OCI-LY1 (cell line): ENCODE measurements at regions not wholly inside any gene's neighbourhood (a gene's known extent, or its start where the extent isn't known, plus 50 kb on each side); places are given as distances from the start of the nearest gene placed in this dataset.

ENCODE experiments used
- H2AFZ ChIP-seq: fragments of 200-600 bp; sonication (generic), shearing (Covaris generic); 2 replicates; pipeline ENCODE4 v1.6.0; 2014; ENCODE audit warnings: antibody characterized with exemption, mild to moderate bottlenecking, low read length
- H3F3A ChIP-seq: fragments of 200-600 bp; sonication (generic), shearing (Covaris generic); 2 replicates; pipeline ENCODE4 v1.6.0; 2014; ENCODE audit warnings: mild to moderate bottlenecking, antibody characterized with exemption, low read length, moderate library complexity; ENCODE audit not compliant: insufficient read depth
- H3K27ac ChIP-seq: fragments of 200-600 bp; sonication (generic); 2 replicates; pipeline ENCODE4 v1.5.1; 2014; ENCODE audit warnings: low read length, mixed run types, mild to moderate bottlenecking, low read depth; ENCODE audit not compliant: poor library complexity, severe bottlenecking
- H3K27me3 ChIP-seq: fragments of 200-600 bp; sonication (generic); 2 replicates; pipeline ENCODE4 v1.6.0; 2014; ENCODE audit warnings: antibody characterized with exemption, mild to moderate bottlenecking, low read length, moderate library complexity; ENCODE audit not compliant: insufficient read depth
- H3K36me3 ChIP-seq: fragments of 200-600 bp; sonication (generic); 2 replicates; pipeline ENCODE4 v1.6.1; 2014; ENCODE audit warnings: mild to moderate bottlenecking, antibody characterized with exemption, low read length, moderate library complexity, mixed read lengths; ENCODE audit not compliant: insufficient read depth
- H3K4me1 ChIP-seq: fragments of 200-600 bp; sonication (generic); 2 replicates; pipeline ENCODE4 v1.5.1; 2014; ENCODE audit warnings: mild to moderate bottlenecking, low read length, moderate library complexity; ENCODE audit not compliant: insufficient read depth, severe bottlenecking
- H3K4me2 ChIP-seq: fragments of 200-600 bp; sonication (generic), shearing (Covaris generic); 2 replicates; pipeline ENCODE4 v1.6.1; 2014; ENCODE audit warnings: low read length
- H3K4me3 ChIP-seq: fragments of 200-600 bp; sonication (generic); 2 replicates; pipeline ENCODE4 v1.5.1; 2014; ENCODE audit warnings: low read length, low read depth, mild to moderate bottlenecking, mixed read lengths; ENCODE audit not compliant: poor library complexity, severe bottlenecking
- H3K79me2 ChIP-seq: fragments of 200-600 bp; shearing (Covaris generic); 2 replicates; pipeline ENCODE4 v1.6.1; 2016; ENCODE audit warnings: mixed run types, low read length, mixed read lengths; ENCODE audit not compliant: insufficient read depth
- H3K9ac ChIP-seq: fragments of 200-600 bp; sonication (generic), shearing (Covaris generic); 2 replicates; pipeline ENCODE4 v1.6.1; 2014; ENCODE audit warnings: mild to moderate bottlenecking, low read length, mixed read lengths
- H3K9me2 ChIP-seq: fragments of 200-600 bp; sonication (generic), shearing (Covaris generic); 2 replicates; pipeline ENCODE4 v1.6.1; 2014; ENCODE audit warnings: low read depth, mild to moderate bottlenecking, low read length, mixed read lengths
- H3K9me3 ChIP-seq: fragments of 200-600 bp; shearing (Covaris generic); 2 replicates; pipeline ENCODE4 v1.6.1; 2014; ENCODE audit warnings: low read length, mixed read lengths
- H4K20me1 ChIP-seq: fragments of 200-600 bp; sonication (generic), shearing (Covaris generic); 2 replicates; pipeline ENCODE4 v1.6.0; 2016; ENCODE audit warnings: mild to moderate bottlenecking, low read length; ENCODE audit not compliant: insufficient read depth
- CTCF ChIP-seq: fragments of 200-600 bp; sonication (generic), shearing (Covaris generic); IDR thresholded peaks from 2 replicates; pipeline ENCODE4 v1.5.1; 2017; ENCODE audit warnings: mild to moderate bottlenecking, antibody characterized with exemption, low read length, moderate library complexity, mixed read lengths
- EZH2 ChIP-seq: fragments of 200-600 bp; sonication (generic), shearing (Covaris generic); IDR thresholded peaks from 2 replicates; pipeline ENCODE4 v1.8.0; 2017; ENCODE audit warnings: borderline replicate concordance, mixed run types, mild to moderate bottlenecking, antibody characterized with exemption, low read length, moderate library complexity, mixed read lengths

GRCh38 chr13:29924482-29925350, 74.3 kb upstream of the UBL3 start:
- TF ChIP-seq EZH2 (no peak), CTCF (peak; percentile 4; the same call in 1 of the 2 replicates)
- H3K4me3 ChIP-seq, result no peak overlapping the region
- H3K79me2 ChIP-seq, result no peaks in the 10 kb centered on the region
- H3K9ac ChIP-seq, result no peak overlapping the region
- no peaks in the 10 kb centered on the region for H3K4me1 ChIP-seq
- H3K27ac ChIP-seq, result no peak overlapping the region
- H2AFZ ChIP-seq, result no peak overlapping the region
- H3K9me2 ChIP-seq, result no peaks in the 10 kb centered on the region
- H4K20me1 ChIP-seq, result no peaks in the 10 kb centered on the region
- H3K27me3 ChIP-seq, result no peaks in the 10 kb centered on the region
- no peaks in the 10 kb centered on the region for H3K9me3 ChIP-seq
- H3K36me3 ChIP-seq, result no peaks in the 10 kb centered on the region
- no peak overlapping the region for H3K4me2 ChIP-seq
- H3F3A ChIP-seq, result no peaks in the 10 kb centered on the region

GRCh38 chr13:29923554-29924481, 73.4 kb upstream of the UBL3 start:
- Histone ChIP-seq H3K9ac (no peak overlapping the region), H3K9me2 (no peaks in the 10 kb centered on the region), H3K4me1 (no peaks in the 10 kb centered on the region), H3K36me3 (no peaks in the 10 kb centered on the region), H3K4me3 (no peak overlapping the region), H2AFZ (no peak overlapping the region), H3K27ac (no peak overlapping the region), H3K4me2 (no peak overlapping the region), H3F3A (no peaks in the 10 kb centered on the region), H3K79me2 (no peaks in the 10 kb centered on the region), H3K9me3 (no peaks in the 10 kb centered on the region), H3K27me3 (no peaks in the 10 kb centered on the region), H4K20me1 (no peaks in the 10 kb centered on the region)
- no peak for TF ChIP-seq EZH2
- peak; percentile 96 for TF ChIP-seq CTCF

GRCh38 chr13:29922896-29923295, 72.5 kb upstream of the UBL3 start:
- Histone ChIP-seq H3K9me3 (no peaks in the 10 kb centered on the region), H3K4me2 (no peak overlapping the region), H3K27me3 (no peaks in the 10 kb centered on the region), H4K20me1 (no peaks in the 10 kb centered on the region), H3K9ac (no peak overlapping the region), H3K27ac (no peak overlapping the region), H3K79me2 (no peaks in the 10 kb centered on the region), H3K4me3 (no peak overlapping the region), H3K36me3 (no peaks in the 10 kb centered on the region), H3K4me1 (no peaks in the 10 kb centered on the region), H3F3A (no peaks in the 10 kb centered on the region), H3K9me2 (no peaks in the 10 kb centered on the region), H2AFZ (no peak overlapping the region)
- no peak for TF ChIP-seq CTCF
